ENCODE measurements at regions not wholly inside any gene's neighbourhood (a gene's known extent, or its start where the extent isn't known, plus 50 kb on each side); places are given as distances from the start of the nearest gene placed in this dataset.

- no peak for DNase-seq (ENCODE audit: low spot score)
Measured at GRCh38 chr5:56346044-56346710, 113.0 kb upstream of the ANKRD55 start.

GRCh38 chr5:56345352-56345751, 112.2 kb upstream of the ANKRD55 start:
- DNase-seq (ENCODE audit: low spot score): no peak

GRCh38 chr5:56344594-56344993, 111.5 kb upstream of the ANKRD55 start:
- no peak for DNase-seq (ENCODE audit: low spot score)

- no peak for DNase-seq (ENCODE audit: low spot score)
Measured at GRCh38 chr5:56343988-56344387, 110.9 kb upstream of the ANKRD55 start.

- no peak for DNase-seq (ENCODE audit: low spot score)
Measured at GRCh38 chr5:56342616-56343015, 109.5 kb upstream of the ANKRD55 start.

- no peak for DNase-seq (ENCODE audit: low spot score)
Measured at GRCh38 chr5:56340196-56340980, 107.3 kb upstream of the ANKRD55 start.

GRCh38 chr5:56339732-56340131, 106.6 kb upstream of the ANKRD55 start:
- no peak for DNase-seq (ENCODE audit: low spot score)

GRCh38 chr5:56337715-56338319, 104.7 kb upstream of the ANKRD55 start:
- no peak for DNase-seq (ENCODE audit: low spot score)

GRCh38 chr5:56335212-56335611, 102.1 kb upstream of the ANKRD55 start:
- no peak for DNase-seq (ENCODE audit: low spot score)

GRCh38 chr5:56330806-56331205, 97.7 kb upstream of the ANKRD55 start:
- DNase-seq (ENCODE audit: low spot score): no peak

GRCh38 chr5:56330167-56330566, 97.0 kb upstream of the ANKRD55 start:
- no peak for DNase-seq (ENCODE audit: low spot score)

GRCh38 chr5:56329652-56330051, 96.5 kb upstream of the ANKRD55 start:
- DNase-seq (ENCODE audit: low spot score): no peak

- DNase-seq (ENCODE audit: low spot score): peak; percentile 46
Measured at GRCh38 chr5:56328753-56329560, 95.8 kb upstream of the ANKRD55 start.

- DNase-seq (ENCODE audit: low spot score): no peak
Measured at GRCh38 chr5:56327809-56328208, 94.7 kb upstream of the ANKRD55 start.

- no peak for DNase-seq (ENCODE audit: low spot score)
Measured at GRCh38 chr5:56326770-56327169, 93.6 kb upstream of the ANKRD55 start.

- no peak for DNase-seq (ENCODE audit: low spot score)
Measured at GRCh38 chr5:56326116-56326515, 93.0 kb upstream of the ANKRD55 start.

GRCh38 chr5:56325039-56325438, 91.9 kb upstream of the ANKRD55 start:
- DNase-seq (ENCODE audit: low spot score): no peak

GRCh38 chr5:56323505-56323904, 90.4 kb upstream of the ANKRD55 start:
- no peak for DNase-seq (ENCODE audit: low spot score)

- no peak for DNase-seq (ENCODE audit: low spot score)
Measured at GRCh38 chr5:56322592-56322991, 89.5 kb upstream of the ANKRD55 start.

GRCh38 chr5:56321236-56321881, 88.2 kb upstream of the ANKRD55 start:
- DNase-seq (ENCODE audit: low spot score): no peak

GRCh38 chr5:56320686-56321085, 87.6 kb upstream of the ANKRD55 start:
- no peak for DNase-seq (ENCODE audit: low spot score)
